ENCODE measurements at regions not wholly inside any gene's neighbourhood (a gene's known extent, or its start where the extent isn't known, plus 50 kb on each side); places are given as distances from the start of the nearest gene placed in this dataset.

GRCh38 chr4:23697722-23698121 lies 192.1 kb downstream of the PPARGC1A start:
- TF ChIP-seq FOSL2 (CRISPR knock-in tag; IDR thresholded peaks at IDR 0.05) (no peak), ZNF280B (CRISPR knock-in tag; IDR thresholded peaks at IDR 0.05; ENCODE audit: borderline replicate concordance) (no peak), RBAK (CRISPR knock-in tag; IDR thresholded peaks at IDR 0.05) (no peak), SAFB2 (CRISPR knock-in tag; IDR thresholded peaks at IDR 0.05; ENCODE audit: borderline replicate concordance, low read depth) (no peak), FOSL1 (CRISPR knock-in tag; IDR thresholded peaks at IDR 0.05; ENCODE audit: borderline replicate concordance) (no peak), SPEN (CRISPR knock-in tag; IDR thresholded peaks at IDR 0.05; ENCODE audit: low read depth) (no peak), MAF1 (CRISPR knock-in tag; IDR thresholded peaks at IDR 0.05; ENCODE audit: borderline replicate concordance) (no peak), MIXL1 (CRISPR knock-in tag; IDR thresholded peaks at IDR 0.05) (no peak), E2F1 (CRISPR knock-in tag; IDR thresholded peaks at IDR 0.05) (no peak), TAF1 (CRISPR knock-in tag; IDR thresholded peaks at IDR 0.05) (no peak), EZH2 (conservative IDR thresholded peaks at IDR 0.05; ENCODE audit: low read depth, low read length) (no peak), CREB1 (IDR thresholded peaks at IDR 0.05) (no peak), CREB1 (CRISPR knock-in tag; IDR thresholded peaks at IDR 0.05) (no peak), REST (IDR thresholded peaks at IDR 0.05; ENCODE audit: borderline replicate concordance in 1 of 2, low read depth in 1 of 2, low read length in 2 of 2) (no peak)

All from HepG2 (cell line).